HEK293 (cell line): ENCODE measurements at regions not wholly inside any gene's neighbourhood (a gene's known extent, or its start where the extent isn't known, plus 50 kb on each side); places are given as distances from the start of the nearest gene placed in this dataset.

Experiments used
- GLI2 ChIP-seq: fragments of 450-650 bp; formaldehyde crosslinking; IDR thresholded peaks from 2 replicates; pipeline ENCODE4; 2017; ENCODE audit warnings: missing biosample characterization, missing genetic modification characterization, low read depth, borderline replicate concordance
- HOXC10 ChIP-seq: sonication (generic); formaldehyde crosslinking; IDR thresholded peaks from 2 replicates; pipeline ENCODE4 v1.8.1; 2023; ENCODE audit warnings: mild to moderate bottlenecking, missing genetic modification reagents
- KLF8 ChIP-seq: fragments of 450-650 bp; formaldehyde crosslinking; IDR thresholded peaks from 2 replicates; pipeline ENCODE4 v1.5.1; 2016; ENCODE audit warnings: missing biosample characterization, missing genetic modification characterization
- MEIS1 ChIP-seq: sonication (generic); formaldehyde crosslinking; IDR thresholded peaks from 2 replicates; pipeline ENCODE4 v1.8.1; 2022; ENCODE audit warnings: missing genetic modification reagents, mild to moderate bottlenecking, borderline replicate concordance
- MYNN ChIP-seq: fragments of 450-650 bp; formaldehyde crosslinking; IDR thresholded peaks from 2 replicates; pipeline ENCODE4 v1.5.1; 2016; ENCODE audit warnings: missing biosample characterization, missing genetic modification characterization, borderline replicate concordance
- PRDM1 ChIP-seq: fragments of 450-650 bp; formaldehyde crosslinking; IDR thresholded peaks from 2 replicates; pipeline ENCODE4; 2016; ENCODE audit warnings: missing biosample characterization, missing genetic modification characterization
- SP2 ChIP-seq: fragments of 450-650 bp; formaldehyde crosslinking; IDR thresholded peaks from 2 replicates; pipeline ENCODE4 v1.5.1; 2016; ENCODE audit warnings: missing biosample characterization, missing genetic modification characterization
- ZBTB7A ChIP-seq: fragments of 450-650 bp; formaldehyde crosslinking; IDR thresholded peaks from 2 replicates; pipeline ENCODE4 v1.5.1; 2016; ENCODE audit warnings: low read depth, missing biosample characterization, missing genetic modification characterization
- ZNF174 ChIP-seq: fragments of 450-650 bp; formaldehyde crosslinking; IDR thresholded peaks from 2 replicates; pipeline ENCODE4 v1.5.0; 2017; ENCODE audit warnings: missing biosample characterization, mild to moderate bottlenecking, missing genetic modification characterization
- ZNF2 ChIP-seq: fragments of 450-650 bp; formaldehyde crosslinking; IDR thresholded peaks from 2 replicates; pipeline ENCODE4 v1.5.1; 2016; ENCODE audit warnings: missing biosample characterization, missing genetic modification characterization
- ZNF24 ChIP-seq: fragments of 450-650 bp; formaldehyde crosslinking; IDR thresholded peaks from 2 replicates; pipeline ENCODE4 v1.5.1; 2016; ENCODE audit warnings: missing biosample characterization, missing genetic modification characterization
- ZNF266 ChIP-seq: fragments of 450-650 bp; formaldehyde crosslinking; IDR thresholded peaks from 2 replicates; pipeline ENCODE4 v1.5.1; 2016; ENCODE audit warnings: missing biosample characterization, missing genetic modification characterization, low read depth
- ZNF354C ChIP-seq: fragments of 450-650 bp; formaldehyde crosslinking; IDR thresholded peaks from 2 replicates; pipeline ENCODE4 v1.5.1; 2016; ENCODE audit warnings: missing biosample characterization, missing genetic modification characterization, low read depth, borderline replicate concordance
- ZNF433 ChIP-seq: fragments of 450-650 bp; formaldehyde crosslinking; IDR thresholded peaks from 2 replicates; pipeline ENCODE4 v1.5.1; 2016; ENCODE audit warnings: missing biosample characterization, missing genetic modification characterization, low read depth
- ZNF514 ChIP-seq: fragments of 450-650 bp; formaldehyde crosslinking; IDR thresholded peaks from 2 replicates; pipeline ENCODE4 v1.5.1; 2016; ENCODE audit warnings: missing biosample characterization, missing genetic modification characterization
- ZNF560 ChIP-seq: fragments of 450-650 bp; formaldehyde crosslinking; IDR thresholded peaks from 2 replicates; pipeline ENCODE4 v1.5.1; 2017; ENCODE audit warnings: missing biosample characterization, missing genetic modification characterization, borderline replicate concordance
- ZNF623 ChIP-seq: fragments of 450-650 bp; formaldehyde crosslinking; IDR thresholded peaks from 2 replicates; pipeline ENCODE4 v1.5.1; 2016; ENCODE audit warnings: missing biosample characterization, missing genetic modification characterization
- ZNF624 ChIP-seq: fragments of 450-650 bp; formaldehyde crosslinking; IDR thresholded peaks from 2 replicates; pipeline ENCODE4 v1.5.1; 2017; ENCODE audit warnings: missing biosample characterization, missing genetic modification characterization
- ZNF658 ChIP-seq: fragments of 450-650 bp; formaldehyde crosslinking; IDR thresholded peaks from 2 replicates; pipeline ENCODE4; 2016; ENCODE audit warnings: missing biosample characterization, missing genetic modification characterization
- ZNF670 ChIP-seq: fragments of 450-650 bp; formaldehyde crosslinking; IDR thresholded peaks from 2 replicates; pipeline ENCODE4 v1.5.1; 2016; ENCODE audit warnings: missing biosample characterization, missing genetic modification characterization, low read depth
- ZNF837 ChIP-seq: fragments of 450-650 bp; formaldehyde crosslinking; IDR thresholded peaks from 2 replicates; pipeline ENCODE4 v1.5.1; 2016; ENCODE audit warnings: missing biosample characterization, missing genetic modification characterization
- ZSCAN16 ChIP-seq: fragments of 450-650 bp; formaldehyde crosslinking; IDR thresholded peaks from 2 replicates; pipeline ENCODE4 v1.5.1; 2016; ENCODE audit warnings: missing biosample characterization, missing genetic modification characterization
- TF ChIP-seq, protein P1 (sequence below): fragments of 450-650 bp; formaldehyde crosslinking; IDR thresholded peaks from 2 replicates; pipeline ENCODE4 v1.5.1; 2016; ENCODE audit warnings: missing biosample characterization, missing genetic modification characterization
- TF ChIP-seq, protein P2 (sequence below): fragments of 450-650 bp; formaldehyde crosslinking; IDR thresholded peaks from 2 replicates; pipeline ENCODE4 v1.5.1; 2016; ENCODE audit warnings: missing biosample characterization, missing genetic modification characterization
- TF ChIP-seq, protein P3 (sequence below): fragments of 450-650 bp; formaldehyde crosslinking; IDR thresholded peaks from 2 replicates; pipeline ENCODE4 v1.5.1; 2016; ENCODE audit warnings: missing biosample characterization, missing genetic modification characterization
- TF ChIP-seq, protein P4 (sequence below): fragments of 450-650 bp; formaldehyde crosslinking; IDR thresholded peaks from 2 replicates; pipeline ENCODE4 v1.5.1; 2016; ENCODE audit warnings: missing biosample characterization, missing genetic modification characterization
- TF ChIP-seq, protein P5 (sequence below): fragments of 450-650 bp; formaldehyde crosslinking; IDR thresholded peaks from 2 replicates; pipeline ENCODE4 v1.5.1; 2016; ENCODE audit warnings: missing biosample characterization, missing genetic modification characterization
- TF ChIP-seq, protein P6 (sequence below): fragments of 450-650 bp; formaldehyde crosslinking; IDR thresholded peaks from 2 replicates; pipeline ENCODE4 v1.5.1; 2016; ENCODE audit warnings: missing biosample characterization, missing genetic modification characterization
- TF ChIP-seq, protein P7 (sequence below): fragments of 450-650 bp; IDR thresholded peaks from 2 replicates; pipeline ENCODE4 v1.5.1; 2018; ENCODE audit warnings: missing biosample characterization, mild to moderate bottlenecking, missing genetic modification characterization

DNA sequence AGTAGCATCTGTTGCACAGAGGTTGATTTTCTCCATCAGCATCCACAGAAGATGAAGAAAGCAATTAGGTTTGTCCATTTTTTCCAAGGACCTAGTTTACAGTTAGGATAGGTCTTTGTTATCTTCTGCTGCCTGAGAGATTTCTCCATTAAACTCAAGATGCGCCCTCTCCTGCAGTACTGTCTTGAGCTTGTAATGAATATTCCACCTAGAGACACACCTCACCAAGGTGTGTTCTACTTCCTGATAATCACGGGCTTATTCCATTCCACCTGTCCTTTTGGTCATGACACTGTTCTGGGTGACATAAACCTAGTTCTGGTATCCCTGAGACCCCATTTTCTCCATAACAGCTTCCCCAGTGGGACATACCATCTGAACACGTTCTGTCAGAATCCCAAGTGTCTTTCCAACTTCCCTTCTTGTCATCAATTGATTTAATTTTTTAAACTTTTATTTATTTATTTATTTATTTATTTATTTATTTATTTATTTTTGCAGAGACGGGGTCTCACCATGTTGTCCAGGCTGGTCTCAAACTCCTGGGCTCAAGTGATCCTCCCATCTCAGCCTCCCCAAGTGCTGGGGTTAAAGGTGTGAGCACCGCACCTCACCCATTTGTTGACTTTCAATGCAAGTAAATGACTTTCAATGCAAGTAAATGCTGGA lies 75.6 kb upstream of the HS3ST5 start (continued):
- TF ChIP-seq ZBTB7A (tag by site-specific recombination) (no peak), ZNF2 (no peak), ZNF24 (tag by site-specific recombination) (no peak), ZNF837 (tag by site-specific recombination) (no peak), MYNN (tag by site-specific recombination) (no peak), ZNF354C (tag by site-specific recombination) (0 out of 2 replicates have a peak, but pooled peaks have one; percentile 19), SP2 (tag by site-specific recombination) (no peak), ZNF174 (tag by site-specific recombination) (no peak), ZNF623 (tag by site-specific recombination) (peak; percentile 75), ZNF624 (tag by site-specific recombination) (no peak), KLF8 (tag by site-specific recombination) (no peak), MEIS1 (no peak), ZSCAN16 (tag by site-specific recombination) (no peak), ZNF658 (tag by site-specific recombination) (no peak), ZNF433 (tag by site-specific recombination) (peak; percentile 60; the same call in 1 of the 2 replicates), PRDM1 (tag by site-specific recombination) (no peak), ZNF670 (tag by site-specific recombination) (no peak), ZNF560 (tag by site-specific recombination) (peak; percentile 54; the same call in 1 of the 2 replicates), ZNF514 (tag by site-specific recombination) (no peak), GLI2 (tag by site-specific recombination) (no peak; the same call in 1 of the 2 replicates), HOXC10 (CRISPR knock-in tag) (no peak), ZNF266 (tag by site-specific recombination) (peak; percentile 66; the same call in 1 of the 2 replicates)
- TF ChIP-seq, protein P1, sequence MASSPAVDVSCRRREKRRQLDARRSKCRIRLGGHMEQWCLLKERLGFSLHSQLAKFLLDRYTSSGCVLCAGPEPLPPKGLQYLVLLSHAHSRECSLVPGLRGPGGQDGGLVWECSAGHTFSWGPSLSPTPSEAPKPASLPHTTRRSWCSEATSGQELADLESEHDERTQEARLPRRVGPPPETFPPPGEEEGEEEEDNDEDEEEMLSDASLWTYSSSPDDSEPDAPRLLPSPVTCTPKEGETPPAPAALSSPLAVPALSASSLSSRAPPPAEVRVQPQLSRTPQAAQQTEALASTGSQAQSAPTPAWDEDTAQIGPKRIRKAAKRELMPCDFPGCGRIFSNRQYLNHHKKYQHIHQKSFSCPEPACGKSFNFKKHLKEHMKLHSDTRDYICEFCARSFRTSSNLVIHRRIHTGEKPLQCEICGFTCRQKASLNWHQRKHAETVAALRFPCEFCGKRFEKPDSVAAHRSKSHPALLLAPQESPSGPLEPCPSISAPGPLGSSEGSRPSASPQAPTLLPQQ (tag by site-specific recombination): no peak
- TF ChIP-seq, protein P2, sequence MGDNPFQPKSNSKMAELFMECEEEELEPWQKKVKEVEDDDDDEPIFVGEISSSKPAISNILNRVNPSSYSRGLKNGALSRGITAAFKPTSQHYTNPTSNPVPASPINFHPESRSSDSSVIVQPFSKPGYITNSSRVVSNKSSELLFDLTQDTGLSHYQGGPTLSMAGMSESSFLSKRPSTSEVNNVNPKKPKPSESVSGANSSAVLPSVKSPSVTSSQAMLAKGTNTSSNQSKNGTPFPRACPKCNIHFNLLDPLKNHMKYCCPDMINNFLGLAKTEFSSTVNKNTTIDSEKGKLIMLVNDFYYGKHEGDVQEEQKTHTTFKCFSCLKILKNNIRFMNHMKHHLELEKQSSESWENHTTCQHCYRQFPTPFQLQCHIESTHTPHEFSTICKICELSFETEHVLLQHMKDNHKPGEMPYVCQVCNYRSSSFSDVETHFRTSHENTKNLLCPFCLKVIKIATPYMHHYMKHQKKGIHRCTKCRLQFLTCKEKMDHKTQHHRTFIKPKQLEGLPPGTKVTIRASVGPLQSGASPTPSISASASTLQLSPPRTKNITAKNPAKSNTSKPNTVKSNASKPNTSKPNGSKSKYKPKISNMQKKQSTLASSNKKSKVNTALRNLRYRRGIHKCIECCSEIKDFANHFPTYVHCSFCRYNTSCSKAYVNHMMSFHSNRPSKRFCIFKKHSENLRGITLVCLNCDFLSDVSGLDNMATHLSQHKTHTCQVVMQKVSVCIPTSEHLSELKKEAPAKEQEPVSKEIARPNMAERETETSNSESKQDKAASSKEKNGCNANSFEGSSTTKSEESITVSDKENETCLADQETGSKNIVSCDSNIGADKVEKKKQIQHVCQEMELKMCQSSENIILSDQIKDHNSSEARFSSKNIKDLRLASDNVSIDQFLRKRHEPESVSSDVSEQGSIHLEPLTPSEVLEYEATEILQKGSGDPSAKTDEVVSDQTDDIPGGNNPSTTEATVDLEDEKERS: no peak
- TF ChIP-seq, protein P3, sequence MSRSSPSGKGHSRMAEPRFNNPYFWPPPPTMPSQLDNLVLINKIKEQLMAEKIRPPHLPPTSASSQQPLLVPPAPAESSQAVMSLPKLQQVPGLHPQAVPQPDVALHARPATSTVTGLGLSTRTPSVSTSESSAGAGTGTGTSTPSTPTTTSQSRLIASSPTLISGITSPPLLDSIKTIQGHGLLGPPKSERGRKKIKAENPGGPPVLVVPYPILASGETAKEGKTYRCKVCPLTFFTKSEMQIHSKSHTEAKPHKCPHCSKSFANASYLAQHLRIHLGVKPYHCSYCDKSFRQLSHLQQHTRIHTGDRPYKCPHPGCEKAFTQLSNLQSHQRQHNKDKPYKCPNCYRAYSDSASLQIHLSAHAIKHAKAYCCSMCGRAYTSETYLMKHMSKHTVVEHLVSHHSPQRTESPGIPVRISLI (tag by site-specific recombination): no peak
- TF ChIP-seq, protein P4, sequence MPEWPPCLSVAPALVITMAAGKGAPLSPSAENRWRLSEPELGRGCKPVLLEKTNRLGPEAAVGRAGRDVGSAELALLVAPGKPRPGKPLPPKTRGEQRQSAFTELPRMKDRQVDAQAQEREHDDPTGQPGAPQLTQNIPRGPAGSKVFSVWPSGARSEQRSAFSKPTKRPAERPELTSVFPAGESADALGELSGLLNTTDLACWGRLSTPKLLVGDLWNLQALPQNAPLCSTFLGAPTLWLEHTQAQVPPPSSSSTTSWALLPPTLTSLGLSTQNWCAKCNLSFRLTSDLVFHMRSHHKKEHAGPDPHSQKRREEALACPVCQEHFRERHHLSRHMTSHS: no peak
- TF ChIP-seq, protein P5, sequence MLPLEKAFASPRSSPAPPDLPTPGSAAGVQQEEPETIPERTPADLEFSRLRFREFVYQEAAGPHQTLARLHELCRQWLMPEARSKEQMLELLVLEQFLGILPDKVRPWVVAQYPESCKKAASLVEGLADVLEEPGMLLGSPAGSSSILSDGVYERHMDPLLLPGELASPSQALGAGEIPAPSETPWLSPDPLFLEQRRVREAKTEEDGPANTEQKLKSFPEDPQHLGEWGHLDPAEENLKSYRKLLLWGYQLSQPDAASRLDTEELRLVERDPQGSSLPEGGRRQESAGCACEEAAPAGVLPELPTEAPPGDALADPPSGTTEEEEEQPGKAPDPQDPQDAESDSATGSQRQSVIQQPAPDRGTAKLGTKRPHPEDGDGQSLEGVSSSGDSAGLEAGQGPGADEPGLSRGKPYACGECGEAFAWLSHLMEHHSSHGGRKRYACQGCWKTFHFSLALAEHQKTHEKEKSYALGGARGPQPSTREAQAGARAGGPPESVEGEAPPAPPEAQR: no peak
- TF ChIP-seq, protein P6, sequence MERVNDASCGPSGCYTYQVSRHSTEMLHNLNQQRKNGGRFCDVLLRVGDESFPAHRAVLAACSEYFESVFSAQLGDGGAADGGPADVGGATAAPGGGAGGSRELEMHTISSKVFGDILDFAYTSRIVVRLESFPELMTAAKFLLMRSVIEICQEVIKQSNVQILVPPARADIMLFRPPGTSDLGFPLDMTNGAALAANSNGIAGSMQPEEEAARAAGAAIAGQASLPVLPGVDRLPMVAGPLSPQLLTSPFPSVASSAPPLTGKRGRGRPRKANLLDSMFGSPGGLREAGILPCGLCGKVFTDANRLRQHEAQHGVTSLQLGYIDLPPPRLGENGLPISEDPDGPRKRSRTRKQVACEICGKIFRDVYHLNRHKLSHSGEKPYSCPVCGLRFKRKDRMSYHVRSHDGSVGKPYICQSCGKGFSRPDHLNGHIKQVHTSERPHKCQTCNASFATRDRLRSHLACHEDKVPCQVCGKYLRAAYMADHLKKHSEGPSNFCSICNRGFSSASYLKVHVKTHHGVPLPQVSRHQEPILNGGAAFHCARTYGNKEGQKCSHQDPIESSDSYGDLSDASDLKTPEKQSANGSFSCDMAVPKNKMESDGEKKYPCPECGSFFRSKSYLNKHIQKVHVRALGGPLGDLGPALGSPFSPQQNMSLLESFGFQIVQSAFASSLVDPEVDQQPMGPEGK (tag by site-specific recombination): no peak
- TF ChIP-seq, protein P7, sequence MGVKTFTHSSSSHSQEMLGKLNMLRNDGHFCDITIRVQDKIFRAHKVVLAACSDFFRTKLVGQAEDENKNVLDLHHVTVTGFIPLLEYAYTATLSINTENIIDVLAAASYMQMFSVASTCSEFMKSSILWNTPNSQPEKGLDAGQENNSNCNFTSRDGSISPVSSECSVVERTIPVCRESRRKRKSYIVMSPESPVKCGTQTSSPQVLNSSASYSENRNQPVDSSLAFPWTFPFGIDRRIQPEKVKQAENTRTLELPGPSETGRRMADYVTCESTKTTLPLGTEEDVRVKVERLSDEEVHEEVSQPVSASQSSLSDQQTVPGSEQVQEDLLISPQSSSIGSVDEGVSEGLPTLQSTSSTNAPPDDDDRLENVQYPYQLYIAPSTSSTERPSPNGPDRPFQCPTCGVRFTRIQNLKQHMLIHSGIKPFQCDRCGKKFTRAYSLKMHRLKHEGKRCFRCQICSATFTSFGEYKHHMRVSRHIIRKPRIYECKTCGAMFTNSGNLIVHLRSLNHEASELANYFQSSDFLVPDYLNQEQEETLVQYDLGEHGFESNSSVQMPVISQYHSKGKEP: no peak
